SK-N-SH (cell line): ENCODE measurements at regions not wholly inside any gene's neighbourhood (a gene's known extent, or its start where the extent isn't known, plus 50 kb on each side); places are given as distances from the start of the nearest gene placed in this dataset.

Experiments used
- CHD2 ChIP-seq: fragments of 150-350 bp; IDR thresholded peaks from 2 replicates; pipeline ENCODE4 v1.6.1; 2018; ENCODE audit warnings: low read length; ENCODE audit not compliant: partially characterized antibody
- EP300 ChIP-seq, 2 experiments: IDR thresholded peaks; 2 replicates each; pipeline versions ENCODE4 v1.4.0 to v1.6.1; 2012; ENCODE audit warnings: borderline replicate concordance in 1 of 2, low read depth in 1 of 2, low read length in 1 of 2
- JUND ChIP-seq: IDR thresholded peaks from 2 replicates; pipeline ENCODE4 v1.4.0; 2012
- MEF2A ChIP-seq: IDR thresholded peaks from 2 replicates; pipeline ENCODE4 v1.4.0; 2012; ENCODE audit warnings: low read depth, borderline replicate concordance
- RAD21 ChIP-seq: IDR thresholded peaks from 2 replicates; pipeline ENCODE4 v1.6.1; 2012; ENCODE audit warnings: mild to moderate bottlenecking, low read length
- RCOR1 ChIP-seq: fragments of 150-350 bp; IDR thresholded peaks from 2 replicates; pipeline ENCODE4 v1.6.1; 2017; ENCODE audit warnings: antibody characterized with exemption, low read length
- SIN3A ChIP-seq: IDR thresholded peaks from 2 replicates; pipeline ENCODE4 v1.6.1; 2012; ENCODE audit warnings: low read depth, mild to moderate bottlenecking, low read length, moderate library complexity, borderline replicate concordance
- YY1 ChIP-seq: IDR thresholded peaks from 2 replicates; pipeline ENCODE4 v1.4.0; 2012; ENCODE audit warnings: low read depth, mild to moderate bottlenecking
- TF ChIP-seq, protein P1 (sequence below): fragments of 200-600 bp; sonication (generic); IDR thresholded peaks from 2 replicates; pipeline ENCODE4 v1.6.1; 2017; ENCODE audit warnings: antibody characterized with exemption, mild to moderate bottlenecking, moderate library complexity
- TF ChIP-seq, protein P2 (sequence below): IDR thresholded peaks from 2 replicates; pipeline ENCODE4 v1.6.1; 2012; ENCODE audit warnings: mild to moderate bottlenecking, low read depth, low read length, moderate library complexity

DNA sequence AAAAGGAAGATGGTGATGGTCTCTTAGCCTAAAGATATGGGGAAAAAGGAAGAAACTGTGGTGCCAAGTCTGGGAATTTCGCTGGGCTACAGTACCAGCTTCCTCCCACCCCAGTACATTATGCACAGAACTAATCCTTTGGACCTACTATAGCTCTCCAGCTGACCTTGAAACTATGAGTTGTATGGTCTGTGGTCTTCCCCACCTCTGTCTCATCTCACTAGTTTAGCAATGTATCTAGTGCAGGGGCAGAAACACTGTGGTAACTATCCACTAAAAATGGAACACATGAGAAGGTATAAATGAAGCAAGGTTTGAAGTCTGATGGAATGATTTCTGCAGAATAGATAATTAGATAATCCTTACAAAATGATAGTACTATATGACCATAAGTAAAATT lies 190.4 kb upstream of the CCDC150 start:
- TF ChIP-seq JUND (no peak), CHD2 (no peak), EP300 (IDR thresholded peaks at IDR 0.05; ENCODE audit: borderline replicate concordance in 1 of 2, low read depth in 1 of 2, low read length in 1 of 2) (no peak), MEF2A (no peak), RAD21 (no peak), YY1 (no peak), SIN3A (no peak), RCOR1 (no peak)
- TF ChIP-seq, protein P1, sequence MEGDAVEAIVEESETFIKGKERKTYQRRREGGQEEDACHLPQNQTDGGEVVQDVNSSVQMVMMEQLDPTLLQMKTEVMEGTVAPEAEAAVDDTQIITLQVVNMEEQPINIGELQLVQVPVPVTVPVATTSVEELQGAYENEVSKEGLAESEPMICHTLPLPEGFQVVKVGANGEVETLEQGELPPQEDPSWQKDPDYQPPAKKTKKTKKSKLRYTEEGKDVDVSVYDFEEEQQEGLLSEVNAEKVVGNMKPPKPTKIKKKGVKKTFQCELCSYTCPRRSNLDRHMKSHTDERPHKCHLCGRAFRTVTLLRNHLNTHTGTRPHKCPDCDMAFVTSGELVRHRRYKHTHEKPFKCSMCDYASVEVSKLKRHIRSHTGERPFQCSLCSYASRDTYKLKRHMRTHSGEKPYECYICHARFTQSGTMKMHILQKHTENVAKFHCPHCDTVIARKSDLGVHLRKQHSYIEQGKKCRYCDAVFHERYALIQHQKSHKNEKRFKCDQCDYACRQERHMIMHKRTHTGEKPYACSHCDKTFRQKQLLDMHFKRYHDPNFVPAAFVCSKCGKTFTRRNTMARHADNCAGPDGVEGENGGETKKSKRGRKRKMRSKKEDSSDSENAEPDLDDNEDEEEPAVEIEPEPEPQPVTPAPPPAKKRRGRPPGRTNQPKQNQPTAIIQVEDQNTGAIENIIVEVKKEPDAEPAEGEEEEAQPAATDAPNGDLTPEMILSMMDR, result no peak
- TF ChIP-seq, protein P2, sequence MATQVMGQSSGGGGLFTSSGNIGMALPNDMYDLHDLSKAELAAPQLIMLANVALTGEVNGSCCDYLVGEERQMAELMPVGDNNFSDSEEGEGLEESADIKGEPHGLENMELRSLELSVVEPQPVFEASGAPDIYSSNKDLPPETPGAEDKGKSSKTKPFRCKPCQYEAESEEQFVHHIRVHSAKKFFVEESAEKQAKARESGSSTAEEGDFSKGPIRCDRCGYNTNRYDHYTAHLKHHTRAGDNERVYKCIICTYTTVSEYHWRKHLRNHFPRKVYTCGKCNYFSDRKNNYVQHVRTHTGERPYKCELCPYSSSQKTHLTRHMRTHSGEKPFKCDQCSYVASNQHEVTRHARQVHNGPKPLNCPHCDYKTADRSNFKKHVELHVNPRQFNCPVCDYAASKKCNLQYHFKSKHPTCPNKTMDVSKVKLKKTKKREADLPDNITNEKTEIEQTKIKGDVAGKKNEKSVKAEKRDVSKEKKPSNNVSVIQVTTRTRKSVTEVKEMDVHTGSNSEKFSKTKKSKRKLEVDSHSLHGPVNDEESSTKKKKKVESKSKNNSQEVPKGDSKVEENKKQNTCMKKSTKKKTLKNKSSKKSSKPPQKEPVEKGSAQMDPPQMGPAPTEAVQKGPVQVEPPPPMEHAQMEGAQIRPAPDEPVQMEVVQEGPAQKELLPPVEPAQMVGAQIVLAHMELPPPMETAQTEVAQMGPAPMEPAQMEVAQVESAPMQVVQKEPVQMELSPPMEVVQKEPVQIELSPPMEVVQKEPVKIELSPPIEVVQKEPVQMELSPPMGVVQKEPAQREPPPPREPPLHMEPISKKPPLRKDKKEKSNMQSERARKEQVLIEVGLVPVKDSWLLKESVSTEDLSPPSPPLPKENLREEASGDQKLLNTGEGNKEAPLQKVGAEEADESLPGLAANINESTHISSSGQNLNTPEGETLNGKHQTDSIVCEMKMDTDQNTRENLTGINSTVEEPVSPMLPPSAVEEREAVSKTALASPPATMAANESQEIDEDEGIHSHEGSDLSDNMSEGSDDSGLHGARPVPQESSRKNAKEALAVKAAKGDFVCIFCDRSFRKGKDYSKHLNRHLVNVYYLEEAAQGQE, result no peak
